Right lung (tissue), 2 donors: ENCODE measurements at regions not wholly inside any gene's neighbourhood (a gene's known extent, or its start where the extent isn't known, plus 50 kb on each side); places are given as distances from the start of the nearest gene placed in this dataset.

Experiments
- DNase-seq, 2 donors: peaks; one replicate each; pipeline ENCODE4 v3.0.0-alpha.2; 2013

DNA sequence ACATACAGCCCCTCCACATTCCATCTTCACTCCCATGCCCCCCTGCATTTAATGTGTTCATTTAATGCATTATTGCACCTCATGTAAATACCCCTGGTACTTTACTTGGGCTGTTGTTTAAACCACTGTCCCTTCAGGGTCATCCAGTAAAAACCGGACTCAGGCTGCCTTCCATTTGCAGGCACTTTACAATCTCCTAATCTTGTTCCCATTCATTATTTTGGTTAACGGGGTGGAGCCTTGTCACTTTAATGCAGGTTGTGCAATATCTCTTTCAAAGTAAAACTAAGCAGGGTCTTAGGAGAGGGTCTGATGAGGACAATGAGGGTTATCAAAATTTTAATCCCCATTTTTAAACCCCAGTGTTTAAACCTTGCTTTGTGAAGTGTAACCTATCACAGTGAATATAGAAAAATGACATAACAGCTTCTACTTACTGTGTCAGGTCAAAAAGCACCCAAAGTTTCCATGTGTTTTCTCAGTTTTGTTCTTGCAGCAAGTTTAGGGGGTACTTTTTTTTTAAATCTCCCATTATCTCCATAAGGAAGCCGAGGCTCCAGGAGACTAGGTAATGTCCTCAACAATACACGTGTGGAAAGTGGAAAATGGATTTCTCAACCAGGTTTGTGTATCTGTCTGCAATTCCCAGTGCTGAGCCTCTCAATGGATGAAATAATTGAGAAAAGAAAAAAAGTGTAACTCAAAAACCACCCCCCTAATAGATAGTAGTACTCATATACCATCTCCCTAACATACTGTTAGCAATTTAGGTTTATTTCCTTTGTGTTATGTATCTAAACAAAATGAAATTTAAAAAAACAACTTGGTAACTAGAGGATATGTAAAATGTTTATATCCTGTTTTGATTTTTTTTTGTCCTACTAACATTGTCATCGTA, 54.2 kb upstream of the SPRY4 start:
- DNase-seq = no peak

DNA sequence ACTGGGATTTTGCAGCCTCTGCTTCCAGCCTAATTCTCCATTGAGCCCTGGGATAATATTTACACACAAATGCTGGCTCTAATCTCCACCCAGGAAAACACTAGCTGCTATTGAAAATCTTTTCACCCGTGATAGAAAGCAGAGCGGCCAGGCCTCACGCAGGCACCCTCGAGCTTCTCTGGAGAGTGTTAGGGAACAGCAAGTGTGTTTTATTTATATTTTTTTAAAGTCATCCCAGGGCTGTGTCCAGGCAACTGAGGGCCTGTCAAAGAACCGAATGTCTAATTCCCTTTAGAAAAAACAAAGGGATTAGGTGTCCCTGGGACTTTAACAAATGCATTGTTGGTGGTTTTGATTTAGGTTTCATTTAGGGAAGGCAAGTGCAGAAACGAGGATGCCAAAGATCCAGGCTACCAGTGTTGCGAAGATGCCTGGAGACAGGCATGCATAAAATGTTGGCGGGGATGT, 51.2 kb upstream of the SPRY4 start:
- no peak for DNase-seq
